ENCODE measurements at regions not wholly inside any gene's neighbourhood (a gene's known extent, or its start where the extent isn't known, plus 50 kb on each side); places are given as distances from the start of the nearest gene placed in this dataset.

- DNase-seq (ENCODE audit: low read depth): no peak
These were observed 361.1 kb downstream of the ETS1 start for GRCh38 chr11:128226106-128226716.

- DNase-seq (ENCODE audit: low read depth): no peak
These were observed 365.0 kb downstream of the ETS1 start for GRCh38 chr11:128222245-128222884.

- no peak for DNase-seq (ENCODE audit: low read depth)
These were observed 367.6 kb downstream of the ETS1 start for GRCh38 chr11:128219731-128220120.

- no peak for DNase-seq (ENCODE audit: low read depth)
These were observed 371.2 kb downstream of the ETS1 start for GRCh38 chr11:128216198-128216597.

- no peak for DNase-seq (ENCODE audit: low read depth)
These were observed 372.0 kb downstream of the ETS1 start for GRCh38 chr11:128215238-128215882.

- no peak for DNase-seq (ENCODE audit: low read depth)
These were observed 373.1 kb downstream of the ETS1 start for GRCh38 chr11:128214263-128214662.

- DNase-seq (ENCODE audit: low read depth): no peak
These were observed 373.9 kb downstream of the ETS1 start for GRCh38 chr11:128213461-128213860.

- DNase-seq (ENCODE audit: low read depth): no peak
These were observed 375.0 kb downstream of the ETS1 start for GRCh38 chr11:128212324-128212723.

GRCh38 chr11:128210148-128210940 is 377.0 kb downstream of the ETS1 start:
- no peak for DNase-seq (ENCODE audit: low read depth)

- no peak for DNase-seq (ENCODE audit: low read depth)
These were observed 378.3 kb downstream of the ETS1 start for GRCh38 chr11:128209138-128209435.

GRCh38 chr11:128208329-128209137 is 378.8 kb downstream of the ETS1 start:
- DNase-seq (ENCODE audit: low read depth): no peak

- no peak for DNase-seq (ENCODE audit: low read depth)
These were observed 379.5 kb downstream of the ETS1 start for GRCh38 chr11:128207861-128208321.

GRCh38 chr11:128206461-128206860 is 380.9 kb downstream of the ETS1 start:
- no peak for DNase-seq (ENCODE audit: low read depth)

- DNase-seq (ENCODE audit: low read depth): no peak
These were observed 381.6 kb downstream of the ETS1 start for GRCh38 chr11:128205796-128206195.

- DNase-seq (ENCODE audit: low read depth): no peak
These were observed 382.5 kb downstream of the ETS1 start for GRCh38 chr11:128204898-128205297.

- no peak for DNase-seq (ENCODE audit: low read depth)
These were observed 385.6 kb downstream of the ETS1 start for GRCh38 chr11:128201801-128202200.

GRCh38 chr11:128201009-128201408 is 386.3 kb downstream of the ETS1 start:
- DNase-seq (ENCODE audit: low read depth): no peak

GRCh38 chr11:128200467-128200866 is 386.9 kb downstream of the ETS1 start:
- DNase-seq (ENCODE audit: low read depth): no peak

- DNase-seq (ENCODE audit: low read depth): no peak
These were observed 389.1 kb downstream of the ETS1 start for GRCh38 chr11:128198216-128198772.

- DNase-seq (ENCODE audit: low read depth): no peak
These were observed 391.1 kb downstream of the ETS1 start for GRCh38 chr11:128196235-128196634.

GRCh38 chr11:128195756-128196155 is 391.6 kb downstream of the ETS1 start:
- DNase-seq (ENCODE audit: low read depth): no peak

All from activated gamma-delta T cell treated with anti-CD3 and anti-CD28 coated beads, Interleukin-2, amount 50 U/mL, for 16 hours (primary cell).